WTC11 (cell line): ENCODE measurements at regions not wholly inside any gene's neighbourhood (a gene's known extent, or its start where the extent isn't known, plus 50 kb on each side); places are given as distances from the start of the nearest gene placed in this dataset.

ENCODE experiments used
- ATAC-seq: fragments of 200-7000 bp; cut with Tn5 transposase; 2 replicates; pipeline ENCODE4 v1.10.0; 2021; ENCODE audit warnings: mild to moderate bottlenecking, moderate library complexity
- CTCF ChIA-PET: fragments of 300-600 bp; sonication (Branson Sonifier 250); formaldehyde crosslinking; loops from one replicate; lab custom pipeline; 2021; ENCODE audit warnings: antibody characterized with exemption; lab: Charles Lee
- POLR2A ChIA-PET: fragments of 350-600 bp; sonication (Branson Sonifier 250); formaldehyde crosslinking; loops from one replicate; lab custom pipeline; 2021; ENCODE audit warnings: antibody characterized with exemption; lab: Charles Lee
- DNase-seq: peaks from one replicate; pipeline ENCODE4 v3.0.0; 2021; ENCODE audit warnings: low spot score
- H3K27ac Mint-ChIP-seq: 2 replicates; pipeline ENCODE4 v1.8.0; 2021; ENCODE audit warnings: mixed read lengths
- H3K27me3 Mint-ChIP-seq: 2 replicates; pipeline ENCODE4 v1.8.0; 2021; ENCODE audit warnings: low read depth, mild to moderate bottlenecking, moderate library complexity, mixed read lengths
- H3K36me3 Mint-ChIP-seq: 2 replicates; pipeline ENCODE4 v1.8.0; 2021; ENCODE audit warnings: mixed read lengths
- H3K4me1 Mint-ChIP-seq: 2 replicates; pipeline ENCODE4 v1.8.0; 2022; ENCODE audit warnings: mixed read lengths
- H3K4me3 Mint-ChIP-seq: 2 replicates; pipeline ENCODE4 v1.8.0; 2021; ENCODE audit warnings: mild to moderate bottlenecking, moderate library complexity, mixed read lengths
- H3K9me3 Mint-ChIP-seq: 2 replicates; pipeline ENCODE4 v1.8.0; 2021; ENCODE audit warnings: mixed read lengths
- ESRRA ChIP-seq: sonication (generic); formaldehyde crosslinking; IDR thresholded peaks from 2 replicates; pipeline ENCODE4 v1.8.1; 2022; ENCODE audit warnings: mild to moderate bottlenecking, missing genetic modification reagents, borderline replicate concordance
- FOXK1 ChIP-seq: sonication (generic); formaldehyde crosslinking; IDR thresholded peaks from 2 replicates; pipeline ENCODE4 v1.8.0; 2022; ENCODE audit warnings: mild to moderate bottlenecking, moderate library complexity, missing genetic modification reagents
- GRHL2 ChIP-seq: fragments of 250-450 bp; sonication (Bioruptor Pico); IDR thresholded peaks from 2 replicates; pipeline ENCODE4 v1.8.0; 2022; ENCODE audit warnings: mild to moderate bottlenecking, moderate library complexity; ENCODE audit not compliant: insufficient replicate concordance, severe bottlenecking
- GTF2I ChIP-seq: fragments of 250-450 bp; sonication (Bioruptor Pico); conservative IDR thresholded peaks from 2 replicates; pipeline ENCODE4 v1.4.0; 2021; ENCODE audit warnings: mild to moderate bottlenecking
- MXD4 ChIP-seq: fragments of 250-450 bp; sonication (Bioruptor Pico); IDR thresholded peaks from 2 replicates; pipeline ENCODE4 v1.8.0; 2021; ENCODE audit warnings: mild to moderate bottlenecking, moderate library complexity, borderline replicate concordance
- MYBL2 ChIP-seq: sonication (generic); formaldehyde crosslinking; IDR thresholded peaks from 2 replicates; pipeline ENCODE4 v1.8.1; 2023; ENCODE audit warnings: mild to moderate bottlenecking, moderate library complexity, missing genetic modification reagents
- NR1H2 ChIP-seq: sonication (generic); formaldehyde crosslinking; IDR thresholded peaks from 2 replicates; pipeline ENCODE4 v1.9.0; 2021; ENCODE audit warnings: mild to moderate bottlenecking, moderate library complexity, missing genetic modification reagents
- NR2C2 ChIP-seq: sonication (generic); formaldehyde crosslinking; IDR thresholded peaks from 2 replicates; pipeline ENCODE4 v1.8.0; 2022; ENCODE audit warnings: mild to moderate bottlenecking, missing genetic modification reagents
- OVOL2 ChIP-seq: fragments of 250-450 bp; sonication (Bioruptor Pico); IDR thresholded peaks from 2 replicates; pipeline ENCODE4 v1.9.0; 2021; ENCODE audit warnings: mild to moderate bottlenecking, borderline replicate concordance
- SMAD3 ChIP-seq: sonication (generic); formaldehyde crosslinking; IDR thresholded peaks from 2 replicates; pipeline ENCODE4 v1.8.0; 2022; ENCODE audit warnings: missing genetic modification reagents, mild to moderate bottlenecking, borderline replicate concordance
- ZNF219 ChIP-seq: sonication (generic); formaldehyde crosslinking; IDR thresholded peaks from 2 replicates; pipeline ENCODE4 v1.8.0; 2023; ENCODE audit warnings: missing genetic modification reagents, mild to moderate bottlenecking, borderline replicate concordance
- ZNF416 ChIP-seq: fragments of 250-450 bp; sonication (Bioruptor Pico); IDR thresholded peaks from 2 replicates; pipeline ENCODE4 v1.9.0; 2021; ENCODE audit warnings: mild to moderate bottlenecking, inconsistent platforms
- ZNF671 ChIP-seq: fragments of 250-450 bp; sonication (Bioruptor Pico); IDR thresholded peaks from 2 replicates; pipeline ENCODE4 v1.8.0; 2021; ENCODE audit warnings: mild to moderate bottlenecking
- TF ChIP-seq, protein P1 (sequence below): sonication (generic); formaldehyde crosslinking; conservative IDR thresholded peaks from 2 replicates; pipeline ENCODE4 v1.8.1; 2023; ENCODE audit warnings: mild to moderate bottlenecking, low read depth, missing genetic modification reagents, moderate library complexity
- TF ChIP-seq, protein P2 (sequence below): sonication (generic); formaldehyde crosslinking; IDR thresholded peaks from 2 replicates; pipeline ENCODE4 v1.8.1; 2023; ENCODE audit warnings: mild to moderate bottlenecking, missing genetic modification reagents
- TF ChIP-seq, protein P3 (sequence below): sonication (generic); formaldehyde crosslinking; IDR thresholded peaks from 2 replicates; pipeline ENCODE4 v1.8.0; 2022; ENCODE audit warnings: mild to moderate bottlenecking, missing genetic modification reagents
- TF ChIP-seq, protein P4 (sequence below): sonication (generic); formaldehyde crosslinking; IDR thresholded peaks from 2 replicates; pipeline ENCODE4 v1.8.0; 2022; ENCODE audit warnings: missing genetic modification reagents
- TF ChIP-seq, protein P5 (sequence below): sonication (generic); formaldehyde crosslinking; IDR thresholded peaks from 2 replicates; pipeline ENCODE4 v1.8.0; 2022; ENCODE audit warnings: mild to moderate bottlenecking, missing genetic modification reagents
- TF ChIP-seq, protein P6 (sequence below): sonication (generic); formaldehyde crosslinking; IDR thresholded peaks from 2 replicates; pipeline ENCODE4 v1.8.0; 2022; ENCODE audit warnings: mild to moderate bottlenecking, missing genetic modification reagents

DNA sequence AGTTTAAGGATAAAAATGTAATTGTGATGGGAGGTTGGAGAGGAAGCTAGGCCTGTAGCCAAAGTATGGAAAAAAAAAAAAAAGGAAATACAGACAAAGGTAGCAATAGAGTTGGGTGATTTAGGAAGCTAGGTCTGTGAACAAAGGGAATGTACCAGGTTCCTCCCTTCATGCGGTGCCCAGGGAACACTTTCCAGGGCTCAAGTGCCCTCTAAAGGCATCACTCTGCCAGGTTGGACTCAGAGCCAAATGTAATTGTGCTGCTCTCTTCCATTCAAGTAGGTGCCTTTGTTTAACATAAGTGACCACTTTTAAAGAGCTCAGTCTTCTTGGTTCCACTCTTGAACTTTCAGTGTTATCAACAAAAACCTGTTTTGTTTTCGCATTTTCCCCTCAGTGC lies 159.7 kb upstream of the AHI1 start:
- Mint-ChIP-seq H3K27ac (no peak overlapping the region), H3K27me3 (no peaks in the 10 kb centered on the region), H3K4me3 (no peak overlapping the region), H3K9me3 (peaks cover 30% of the 10 kb centered on the region), H3K36me3 (peaks cover 8% of the 10 kb centered on the region), H3K4me1 (peaks cover 5% of the 10 kb centered on the region)
- TF ChIP-seq, protein P1, sequence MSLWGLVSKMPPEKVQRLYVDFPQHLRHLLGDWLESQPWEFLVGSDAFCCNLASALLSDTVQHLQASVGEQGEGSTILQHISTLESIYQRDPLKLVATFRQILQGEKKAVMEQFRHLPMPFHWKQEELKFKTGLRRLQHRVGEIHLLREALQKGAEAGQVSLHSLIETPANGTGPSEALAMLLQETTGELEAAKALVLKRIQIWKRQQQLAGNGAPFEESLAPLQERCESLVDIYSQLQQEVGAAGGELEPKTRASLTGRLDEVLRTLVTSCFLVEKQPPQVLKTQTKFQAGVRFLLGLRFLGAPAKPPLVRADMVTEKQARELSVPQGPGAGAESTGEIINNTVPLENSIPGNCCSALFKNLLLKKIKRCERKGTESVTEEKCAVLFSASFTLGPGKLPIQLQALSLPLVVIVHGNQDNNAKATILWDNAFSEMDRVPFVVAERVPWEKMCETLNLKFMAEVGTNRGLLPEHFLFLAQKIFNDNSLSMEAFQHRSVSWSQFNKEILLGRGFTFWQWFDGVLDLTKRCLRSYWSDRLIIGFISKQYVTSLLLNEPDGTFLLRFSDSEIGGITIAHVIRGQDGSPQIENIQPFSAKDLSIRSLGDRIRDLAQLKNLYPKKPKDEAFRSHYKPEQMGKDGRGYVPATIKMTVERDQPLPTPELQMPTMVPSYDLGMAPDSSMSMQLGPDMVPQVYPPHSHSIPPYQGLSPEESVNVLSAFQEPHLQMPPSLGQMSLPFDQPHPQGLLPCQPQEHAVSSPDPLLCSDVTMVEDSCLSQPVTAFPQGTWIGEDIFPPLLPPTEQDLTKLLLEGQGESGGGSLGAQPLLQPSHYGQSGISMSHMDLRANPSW (CRISPR knock-in tag), result no peak
- TF ChIP-seq MYBL2 (CRISPR knock-in tag) (no peak), SMAD3 (CRISPR knock-in tag) (no peak), GTF2I (CRISPR knock-in tag) (no peak), ESRRA (CRISPR knock-in tag) (no peak)
- TF ChIP-seq, protein P2, sequence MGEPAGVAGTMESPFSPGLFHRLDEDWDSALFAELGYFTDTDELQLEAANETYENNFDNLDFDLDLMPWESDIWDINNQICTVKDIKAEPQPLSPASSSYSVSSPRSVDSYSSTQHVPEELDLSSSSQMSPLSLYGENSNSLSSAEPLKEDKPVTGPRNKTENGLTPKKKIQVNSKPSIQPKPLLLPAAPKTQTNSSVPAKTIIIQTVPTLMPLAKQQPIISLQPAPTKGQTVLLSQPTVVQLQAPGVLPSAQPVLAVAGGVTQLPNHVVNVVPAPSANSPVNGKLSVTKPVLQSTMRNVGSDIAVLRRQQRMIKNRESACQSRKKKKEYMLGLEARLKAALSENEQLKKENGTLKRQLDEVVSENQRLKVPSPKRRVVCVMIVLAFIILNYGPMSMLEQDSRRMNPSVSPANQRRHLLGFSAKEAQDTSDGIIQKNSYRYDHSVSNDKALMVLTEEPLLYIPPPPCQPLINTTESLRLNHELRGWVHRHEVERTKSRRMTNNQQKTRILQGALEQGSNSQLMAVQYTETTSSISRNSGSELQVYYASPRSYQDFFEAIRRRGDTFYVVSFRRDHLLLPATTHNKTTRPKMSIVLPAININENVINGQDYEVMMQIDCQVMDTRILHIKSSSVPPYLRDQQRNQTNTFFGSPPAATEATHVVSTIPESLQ (CRISPR knock-in tag), result no peak
- TF ChIP-seq, protein P3, sequence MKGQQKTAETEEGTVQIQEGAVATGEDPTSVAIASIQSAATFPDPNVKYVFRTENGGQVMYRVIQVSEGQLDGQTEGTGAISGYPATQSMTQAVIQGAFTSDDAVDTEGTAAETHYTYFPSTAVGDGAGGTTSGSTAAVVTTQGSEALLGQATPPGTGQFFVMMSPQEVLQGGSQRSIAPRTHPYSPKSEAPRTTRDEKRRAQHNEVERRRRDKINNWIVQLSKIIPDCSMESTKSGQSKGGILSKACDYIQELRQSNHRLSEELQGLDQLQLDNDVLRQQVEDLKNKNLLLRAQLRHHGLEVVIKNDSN (CRISPR knock-in tag), result no peak
- DNase-seq, result no peak
- POLR2A ChIA-PET, result no interaction called here
- no peak for ATAC-seq
- CTCF ChIA-PET, result interaction anchor here (1.0 kb wide), 1 partner anchor 86 kb away, joined by 3 read pairs; no protein-coding TSS in a partner anchor

DNA sequence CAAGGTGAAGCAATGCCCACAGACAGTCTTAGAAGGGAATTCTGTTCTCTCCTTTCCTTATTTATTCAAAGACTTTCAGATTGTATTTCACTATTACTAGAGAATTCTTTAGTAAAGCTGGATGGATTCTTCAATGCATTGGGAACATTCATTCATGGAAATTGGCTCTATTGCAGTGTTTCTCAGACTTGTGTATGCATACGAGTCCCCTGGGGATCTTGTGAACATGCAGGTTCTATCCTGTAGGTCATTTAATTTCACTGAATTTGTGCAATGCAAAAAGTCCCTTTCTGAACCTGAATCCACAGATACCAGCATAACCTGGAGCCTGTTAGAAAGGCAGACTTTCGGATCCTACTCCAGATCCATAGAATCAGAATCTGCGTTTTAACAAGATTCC lies 160.9 kb upstream of the AHI1 start:
- no peak for DNase-seq
- Mint-ChIP-seq H3K4me3 (no peak overlapping the region), H3K27me3 (no peaks in the 10 kb centered on the region)
- TF ChIP-seq NR1H2, result no peak
- TF ChIP-seq GRHL2 (CRISPR knock-in tag), result no peak
- TF ChIP-seq, all 79 proteins: peak for 0
- Mint-ChIP-seq H3K36me3 (peaks cover 7% of the 10 kb centered on the region), H3K27ac (no peak overlapping the region), H3K9me3 (peaks cover 30% of the 10 kb centered on the region), H3K4me1 (peaks cover 4% of the 10 kb centered on the region)
- no peak for ATAC-seq
- CTCF ChIA-PET, result no interaction called here
- POLR2A ChIA-PET, result no interaction called here

DNA sequence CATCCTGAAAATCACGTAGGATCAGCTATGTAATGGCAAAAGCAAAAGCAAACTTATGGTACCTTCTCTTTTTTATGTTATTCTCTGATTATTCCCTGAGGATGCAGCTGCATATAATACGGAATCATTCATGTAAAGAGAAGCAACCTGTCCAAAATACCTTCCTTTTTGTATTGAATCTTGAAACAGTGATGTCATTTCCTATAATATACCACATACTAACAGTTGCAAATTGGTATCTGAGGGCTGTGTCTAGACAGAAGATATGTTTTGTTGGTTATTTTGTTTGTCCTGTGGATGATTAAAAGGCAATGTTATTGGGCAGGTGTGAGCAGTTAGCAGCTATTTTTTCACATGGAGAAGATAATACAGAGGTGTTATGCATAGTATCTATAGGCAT lies 161.4 kb upstream of the AHI1 start:
- ATAC-seq (no peak), DNase-seq (no peak)
- no peak overlapping the region for H3K27ac Mint-ChIP-seq
- no peak for TF ChIP-seq ZNF219 (CRISPR knock-in tag)
- TF ChIP-seq NR2C2 (CRISPR knock-in tag), result no peak
- TF ChIP-seq MXD4, result no peak
- no peak for TF ChIP-seq FOXK1 (CRISPR knock-in tag)
- TF ChIP-seq, protein P4, sequence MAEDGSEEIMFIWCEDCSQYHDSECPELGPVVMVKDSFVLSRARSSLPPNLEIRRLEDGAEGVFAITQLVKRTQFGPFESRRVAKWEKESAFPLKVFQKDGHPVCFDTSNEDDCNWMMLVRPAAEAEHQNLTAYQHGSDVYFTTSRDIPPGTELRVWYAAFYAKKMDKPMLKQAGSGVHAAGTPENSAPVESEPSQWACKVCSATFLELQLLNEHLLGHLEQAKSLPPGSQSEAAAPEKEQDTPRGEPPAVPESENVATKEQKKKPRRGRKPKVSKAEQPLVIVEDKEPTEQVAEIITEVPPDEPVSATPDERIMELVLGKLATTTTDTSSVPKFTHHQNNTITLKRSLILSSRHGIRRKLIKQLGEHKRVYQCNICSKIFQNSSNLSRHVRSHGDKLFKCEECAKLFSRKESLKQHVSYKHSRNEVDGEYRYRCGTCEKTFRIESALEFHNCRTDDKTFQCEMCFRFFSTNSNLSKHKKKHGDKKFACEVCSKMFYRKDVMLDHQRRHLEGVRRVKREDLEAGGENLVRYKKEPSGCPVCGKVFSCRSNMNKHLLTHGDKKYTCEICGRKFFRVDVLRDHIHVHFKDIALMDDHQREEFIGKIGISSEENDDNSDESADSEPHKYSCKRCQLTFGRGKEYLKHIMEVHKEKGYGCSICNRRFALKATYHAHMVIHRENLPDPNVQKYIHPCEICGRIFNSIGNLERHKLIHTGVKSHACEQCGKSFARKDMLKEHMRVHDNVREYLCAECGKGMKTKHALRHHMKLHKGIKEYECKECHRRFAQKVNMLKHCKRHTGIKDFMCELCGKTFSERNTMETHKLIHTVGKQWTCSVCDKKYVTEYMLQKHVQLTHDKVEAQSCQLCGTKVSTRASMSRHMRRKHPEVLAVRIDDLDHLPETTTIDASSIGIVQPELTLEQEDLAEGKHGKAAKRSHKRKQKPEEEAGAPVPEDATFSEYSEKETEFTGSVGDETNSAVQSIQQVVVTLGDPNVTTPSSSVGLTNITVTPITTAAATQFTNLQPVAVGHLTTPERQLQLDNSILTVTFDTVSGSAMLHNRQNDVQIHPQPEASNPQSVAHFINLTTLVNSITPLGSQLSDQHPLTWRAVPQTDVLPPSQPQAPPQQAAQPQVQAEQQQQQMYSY (CRISPR knock-in tag), result no peak
- no peak for TF ChIP-seq ZNF416
- TF ChIP-seq, protein P5, sequence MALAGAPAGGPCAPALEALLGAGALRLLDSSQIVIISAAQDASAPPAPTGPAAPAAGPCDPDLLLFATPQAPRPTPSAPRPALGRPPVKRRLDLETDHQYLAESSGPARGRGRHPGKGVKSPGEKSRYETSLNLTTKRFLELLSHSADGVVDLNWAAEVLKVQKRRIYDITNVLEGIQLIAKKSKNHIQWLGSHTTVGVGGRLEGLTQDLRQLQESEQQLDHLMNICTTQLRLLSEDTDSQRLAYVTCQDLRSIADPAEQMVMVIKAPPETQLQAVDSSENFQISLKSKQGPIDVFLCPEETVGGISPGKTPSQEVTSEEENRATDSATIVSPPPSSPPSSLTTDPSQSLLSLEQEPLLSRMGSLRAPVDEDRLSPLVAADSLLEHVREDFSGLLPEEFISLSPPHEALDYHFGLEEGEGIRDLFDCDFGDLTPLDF (CRISPR knock-in tag), result no peak
- no peak for TF ChIP-seq ZNF671 (CRISPR knock-in tag)
- TF ChIP-seq, protein P6, sequence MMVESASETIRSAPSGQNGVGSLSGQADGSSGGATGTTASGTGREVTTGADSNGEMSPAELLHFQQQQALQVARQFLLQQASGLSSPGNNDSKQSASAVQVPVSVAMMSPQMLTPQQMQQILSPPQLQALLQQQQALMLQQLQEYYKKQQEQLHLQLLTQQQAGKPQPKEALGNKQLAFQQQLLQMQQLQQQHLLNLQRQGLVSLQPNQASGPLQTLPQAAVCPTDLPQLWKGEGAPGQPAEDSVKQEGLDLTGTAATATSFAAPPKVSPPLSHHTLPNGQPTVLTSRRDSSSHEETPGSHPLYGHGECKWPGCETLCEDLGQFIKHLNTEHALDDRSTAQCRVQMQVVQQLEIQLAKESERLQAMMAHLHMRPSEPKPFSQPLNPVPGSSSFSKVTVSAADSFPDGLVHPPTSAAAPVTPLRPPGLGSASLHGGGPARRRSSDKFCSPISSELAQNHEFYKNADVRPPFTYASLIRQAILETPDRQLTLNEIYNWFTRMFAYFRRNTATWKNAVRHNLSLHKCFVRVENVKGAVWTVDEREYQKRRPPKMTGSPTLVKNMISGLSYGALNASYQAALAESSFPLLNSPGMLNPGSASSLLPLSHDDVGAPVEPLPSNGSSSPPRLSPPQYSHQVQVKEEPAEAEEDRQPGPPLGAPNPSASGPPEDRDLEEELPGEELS (CRISPR knock-in tag), result no peak
- TF ChIP-seq OVOL2 (CRISPR knock-in tag), result no peak
- TF ChIP-seq, all 79 proteins: peak for 0
- peaks cover 4% of the 10 kb centered on the region for H3K4me1 Mint-ChIP-seq
- peaks cover 5% of the 10 kb centered on the region for H3K36me3 Mint-ChIP-seq
- no peaks in the 10 kb centered on the region for H3K27me3 Mint-ChIP-seq
- H3K4me3 Mint-ChIP-seq, result no peak overlapping the region
- peaks cover 29% of the 10 kb centered on the region for H3K9me3 Mint-ChIP-seq
- POLR2A ChIA-PET, result no interaction called here
- CTCF ChIA-PET, result no interaction called here
